Neural progenitor cell (in vitro differentiated cells): ENCODE measurements at regions not wholly inside any gene's neighbourhood (a gene's known extent, or its start where the extent isn't known, plus 50 kb on each side); places are given as distances from the start of the nearest gene placed in this dataset.
A peak's percentile ranks its signal among the peaks of the same experiment; 100 is the strongest.

Source experiments
- DNase-seq: peaks from one replicate; pipeline ENCODE4 v3.0.0-alpha.2; 2016; ENCODE audit warnings: low spot score
- H2AFZ ChIP-seq: fragments of 200-600 bp; sonication (generic); replicated peaks from 2 replicates; pipeline ENCODE4 v1.6.1; 2016; ENCODE audit warnings: antibody characterized with exemption
- H3F3A ChIP-seq: fragments of 200-600 bp; sonication (generic); 2 replicates; pipeline ENCODE4 v1.6.1; 2016; ENCODE audit warnings: antibody characterized with exemption, low read depth
- H3K27ac ChIP-seq: fragments of 200-600 bp; sonication (generic); 2 replicates; pipeline ENCODE4 v1.5.1; 2016; ENCODE audit warnings: mild to moderate bottlenecking
- H3K27me3 ChIP-seq: fragments of 200-600 bp; sonication (generic); 2 replicates; pipeline ENCODE4 v1.6.1; 2016; ENCODE audit warnings: mild to moderate bottlenecking, moderate library complexity
- H3K36me3 ChIP-seq: fragments of 200-600 bp; sonication (generic); 2 replicates; pipeline ENCODE4 v1.5.1; 2016
- H3K4me1 ChIP-seq: fragments of 200-600 bp; sonication (generic); 2 replicates; pipeline ENCODE4 v1.6.1; 2016; ENCODE audit warnings: mixed run types
- H3K4me2 ChIP-seq: fragments of 200-600 bp; sonication (generic); 2 replicates; pipeline ENCODE4 v1.6.1; 2016
- H3K4me3 ChIP-seq: fragments of 200-600 bp; sonication (generic); 2 replicates; pipeline ENCODE4 v1.5.1; 2016
- H3K79me2 ChIP-seq: fragments of 200-600 bp; sonication (generic); 2 replicates; pipeline ENCODE4 v1.6.1; 2016; ENCODE audit warnings: low read depth
- H3K9ac ChIP-seq: fragments of 200-600 bp; sonication (generic); 2 replicates; pipeline ENCODE4 v1.6.1; 2016
- H3K9me3 ChIP-seq: fragments of 200-600 bp; sonication (generic); 2 replicates; pipeline ENCODE4 v1.5.1; 2016; ENCODE audit warnings: low read depth
- H4K20me1 ChIP-seq: fragments of 200-600 bp; sonication (generic); 2 replicates; pipeline ENCODE4 v1.6.1; 2016; ENCODE audit warnings: low read depth
- H3K27ac Mint-ChIP-seq: 3 replicates; pipeline ENCODE4 v1.8.0; 2021; ENCODE audit warnings: mixed read lengths
- H3K27me3 Mint-ChIP-seq: 2 replicates; pipeline ENCODE4 v1.8.0; 2022; ENCODE audit warnings: low read depth, mild to moderate bottlenecking, inconsistent platforms, moderate library complexity, mixed read lengths; ENCODE audit not compliant: insufficient read depth
- H3K36me3 Mint-ChIP-seq: 3 replicates; pipeline ENCODE4 v1.8.0; 2021; ENCODE audit warnings: mixed read lengths
- H3K4me1 Mint-ChIP-seq: 3 replicates; pipeline ENCODE4 v1.8.0; 2021; ENCODE audit warnings: mixed read lengths
- H3K4me3 Mint-ChIP-seq: 3 replicates; pipeline ENCODE4 v1.8.0; 2021; ENCODE audit warnings: mild to moderate bottlenecking, moderate library complexity, mixed read lengths
- H3K9me3 Mint-ChIP-seq: 3 replicates; pipeline ENCODE4 v1.8.0; 2020; ENCODE audit warnings: mixed read lengths
- EZH2 ChIP-seq: fragments of 200-600 bp; sonication (generic); IDR thresholded peaks from 2 replicates; pipeline ENCODE4 v1.6.1; 2017; ENCODE audit warnings: antibody characterized with exemption, mild to moderate bottlenecking, moderate library complexity
- EZH2phosphoT487 ChIP-seq: fragments of 200-600 bp; sonication (generic); IDR thresholded peaks from 2 replicates; pipeline ENCODE4 v1.6.1; 2017; ENCODE audit warnings: antibody characterized with exemption
- TF ChIP-seq, protein P1 (sequence below): fragments of 200-600 bp; sonication (generic); IDR thresholded peaks from 2 replicates; pipeline ENCODE4 v1.5.1; 2017; ENCODE audit warnings: antibody characterized with exemption, mild to moderate bottlenecking

DNA sequence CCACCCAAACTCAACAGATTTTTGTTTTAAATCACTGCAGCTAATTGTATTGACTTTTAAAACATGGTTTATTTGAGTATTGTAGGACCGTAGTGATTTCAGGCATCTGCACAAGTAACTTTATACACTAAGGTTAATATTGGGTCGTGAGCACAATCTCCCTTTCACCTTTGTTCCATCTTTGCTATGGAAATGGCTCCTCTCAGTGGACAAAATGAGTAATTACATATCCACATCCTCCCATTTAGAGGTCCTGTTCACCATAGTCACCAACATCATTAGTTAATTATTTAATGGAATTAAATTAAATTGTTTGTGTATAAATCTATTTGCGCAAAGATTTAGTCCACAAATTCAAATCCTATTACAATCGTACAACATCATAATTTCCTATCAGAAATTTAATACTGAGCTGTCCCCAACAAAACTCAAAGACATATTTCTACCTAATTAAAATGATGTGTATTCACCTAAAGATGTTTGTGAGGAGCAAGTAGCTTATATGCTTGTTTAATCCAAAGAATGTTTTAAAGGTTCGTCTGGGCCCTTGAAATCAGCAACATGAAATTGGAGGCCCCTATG is 173.0 kb upstream of the DAPK1 start:
- H3K4me1 ChIP-seq = no peaks in the 10 kb centered on the region
- no peaks in the 10 kb centered on the region for H3K79me2 ChIP-seq
- Mint-ChIP-seq H3K4me3 (no peak overlapping the region), H3K36me3 (no peaks in the 10 kb centered on the region), H3K27me3 (no peaks in the 10 kb centered on the region), H3K9me3 (peaks cover 3% of the 10 kb centered on the region), H3K4me1 (no peaks in the 10 kb centered on the region), H3K27ac (no peak overlapping the region)
- H3K27ac ChIP-seq = no peak overlapping the region
- H3F3A ChIP-seq = no peaks in the 10 kb centered on the region
- no peak overlapping the region for H3K4me3 ChIP-seq
- no peaks in the 10 kb centered on the region for H3K9me3 ChIP-seq
- H3K9ac ChIP-seq = no peak overlapping the region
- no peaks in the 10 kb centered on the region for H3K36me3 ChIP-seq
- no peak for TF ChIP-seq EZH2phosphoT487
- TF ChIP-seq, protein P1, sequence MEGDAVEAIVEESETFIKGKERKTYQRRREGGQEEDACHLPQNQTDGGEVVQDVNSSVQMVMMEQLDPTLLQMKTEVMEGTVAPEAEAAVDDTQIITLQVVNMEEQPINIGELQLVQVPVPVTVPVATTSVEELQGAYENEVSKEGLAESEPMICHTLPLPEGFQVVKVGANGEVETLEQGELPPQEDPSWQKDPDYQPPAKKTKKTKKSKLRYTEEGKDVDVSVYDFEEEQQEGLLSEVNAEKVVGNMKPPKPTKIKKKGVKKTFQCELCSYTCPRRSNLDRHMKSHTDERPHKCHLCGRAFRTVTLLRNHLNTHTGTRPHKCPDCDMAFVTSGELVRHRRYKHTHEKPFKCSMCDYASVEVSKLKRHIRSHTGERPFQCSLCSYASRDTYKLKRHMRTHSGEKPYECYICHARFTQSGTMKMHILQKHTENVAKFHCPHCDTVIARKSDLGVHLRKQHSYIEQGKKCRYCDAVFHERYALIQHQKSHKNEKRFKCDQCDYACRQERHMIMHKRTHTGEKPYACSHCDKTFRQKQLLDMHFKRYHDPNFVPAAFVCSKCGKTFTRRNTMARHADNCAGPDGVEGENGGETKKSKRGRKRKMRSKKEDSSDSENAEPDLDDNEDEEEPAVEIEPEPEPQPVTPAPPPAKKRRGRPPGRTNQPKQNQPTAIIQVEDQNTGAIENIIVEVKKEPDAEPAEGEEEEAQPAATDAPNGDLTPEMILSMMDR = peak; percentile 88
- H4K20me1 ChIP-seq = no peaks in the 10 kb centered on the region
- peak; percentile 70 for DNase-seq
- H2AFZ ChIP-seq = no peak overlapping the region
- H3K27me3 ChIP-seq = no peaks in the 10 kb centered on the region
- no peak overlapping the region for H3K4me2 ChIP-seq

DNA sequence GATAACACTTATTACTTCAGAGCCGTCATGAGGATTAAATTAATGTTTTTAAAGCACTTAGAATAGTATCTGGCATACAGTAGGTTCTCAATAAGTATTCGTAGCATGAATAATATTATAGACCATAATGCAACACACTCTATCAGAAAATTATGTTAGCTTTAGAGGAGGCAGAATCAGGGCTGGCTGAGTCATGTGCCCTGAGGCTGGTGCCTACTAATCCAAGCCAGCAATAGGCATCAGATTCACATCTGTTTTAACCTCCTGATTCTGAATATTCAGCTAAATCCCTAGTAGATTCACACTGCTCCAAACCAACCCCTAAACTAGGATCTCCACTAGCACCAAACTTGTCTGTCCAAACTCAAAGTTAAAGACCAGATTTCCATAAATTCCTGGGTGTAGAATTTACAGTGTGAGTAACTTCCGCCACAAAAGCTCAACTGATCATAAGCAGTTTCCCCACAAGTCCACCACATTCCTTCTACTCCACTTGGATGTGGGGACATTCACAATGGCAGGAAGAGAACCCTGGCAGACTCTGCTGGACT is 170.0 kb upstream of the DAPK1 start:
- Histone ChIP-seq H3K9ac (no peak overlapping the region), H3K79me2 (no peaks in the 10 kb centered on the region), H3K9me3 (peaks cover 6% of the 10 kb centered on the region), H2AFZ (no peak overlapping the region), H4K20me1 (no peaks in the 10 kb centered on the region), H3F3A (no peaks in the 10 kb centered on the region), H3K27ac (no peak overlapping the region), H3K36me3 (no peaks in the 10 kb centered on the region), H3K4me1 (no peaks in the 10 kb centered on the region), H3K4me3 (no peak overlapping the region), H3K4me2 (no peak overlapping the region), H3K27me3 (no peaks in the 10 kb centered on the region)
- Mint-ChIP-seq H3K36me3 (no peaks in the 10 kb centered on the region), H3K27ac (no peak overlapping the region), H3K4me3 (no peak overlapping the region), H3K9me3 (peaks cover 20% of the 10 kb centered on the region), H3K4me1 (no peaks in the 10 kb centered on the region), H3K27me3 (no peaks in the 10 kb centered on the region)
- no peak for DNase-seq
- TF ChIP-seq EZH2 (no peak), EZH2phosphoT487 (no peak)
- TF ChIP-seq, protein P1 = no peak

- Mint-ChIP-seq H3K9me3 (peaks cover 23% of the 10 kb centered on the region), H3K36me3 (no peaks in the 10 kb centered on the region), H3K4me1 (peaks cover 16% of the 10 kb centered on the region), H3K27me3 (peaks cover 12% of the 10 kb centered on the region), H3K27ac (no peak overlapping the region), H3K4me3 (no peak overlapping the region)
- H3K4me1 ChIP-seq = peaks cover 15% of the 10 kb centered on the region
- peaks cover 19% of the 10 kb centered on the region for H3K27me3 ChIP-seq
- H3K4me3 ChIP-seq = no peak overlapping the region
- no peaks in the 10 kb centered on the region for H3K79me2 ChIP-seq
- H3K4me2 ChIP-seq = no peak overlapping the region
- DNase-seq = no peak
- no peak overlapping the region for H3K9ac ChIP-seq
- H2AFZ ChIP-seq = no peak overlapping the region
- no peaks in the 10 kb centered on the region for H3K36me3 ChIP-seq
- H3K27ac ChIP-seq = no peak overlapping the region
- TF ChIP-seq EZH2 (no peak), EZH2phosphoT487 (no peak)
- TF ChIP-seq, protein P1 = no peak
- H3F3A ChIP-seq = no peaks in the 10 kb centered on the region
- peaks cover 6% of the 10 kb centered on the region for H3K9me3 ChIP-seq
- no peaks in the 10 kb centered on the region for H4K20me1 ChIP-seq
Measured at GRCh38 chr9:87333802-87334201, 163.9 kb upstream of the DAPK1 start.
